ENCODE measurements at regions not wholly inside any gene's neighbourhood (a gene's known extent, or its start where the extent isn't known, plus 50 kb on each side); places are given as distances from the start of the nearest gene placed in this dataset.

GRCh38 chr7:46319841-46320240, 398.8 kb upstream of the IGFBP3 start:
- in situ Hi-C loops (cut with MboI) (no loop called here), intact Hi-C loops (cut with micrococcal nuclease; ENCODE audit: unreplicated experiment) (no loop called here)
- BruUV-seq (replicated peaks): no TSS peak
- no peaks in the 10 kb centered on the region for H4K20me1 ChIP-seq (ENCODE audit: control insufficient read depth, insufficient read depth)
- FAIRE-seq (no peak), ATAC-seq (no peak), DNase-seq (ENCODE audit: low read depth, low spot score) (no peak)
- no peak overlapping the region for H2AFZ ChIP-seq (ENCODE audit: control insufficient read depth, low read depth, low read length)
- ChIA-PET CTCF (interaction anchor here (0.8 kb wide), 1 partner anchor 13 kb away, joined by 3 read pairs; no protein-coding TSS in a partner anchor), RAD21 (ENCODE audit: unreplicated experiment) (interaction anchor here (1.6 kb wide), 1 partner anchor 29 kb away, joined by 4 read pairs; no protein-coding TSS in a partner anchor), POLR2A (interaction anchor here (1.4 kb wide), 1 partner anchor 8 kb away, joined by 3 read pairs; no protein-coding TSS in a partner anchor), SMC1A (ENCODE audit: uncharacterized antibody, unreplicated experiment) (interaction anchor here (1.0 to 2.2 kb wide), 2 partner anchors 14 to 397 kb away, joined by 3 to 8 read pairs; no protein-coding TSS in a partner anchor)
- 0% methylated on average over 3 of the region's 3 CpGs for WGBS (ENCODE audit: insufficient coverage, insufficient replicate concordance, low lambda C conversion rate, missing lambda C conversion rate)
- TF ChIP-seq, protein P1, sequence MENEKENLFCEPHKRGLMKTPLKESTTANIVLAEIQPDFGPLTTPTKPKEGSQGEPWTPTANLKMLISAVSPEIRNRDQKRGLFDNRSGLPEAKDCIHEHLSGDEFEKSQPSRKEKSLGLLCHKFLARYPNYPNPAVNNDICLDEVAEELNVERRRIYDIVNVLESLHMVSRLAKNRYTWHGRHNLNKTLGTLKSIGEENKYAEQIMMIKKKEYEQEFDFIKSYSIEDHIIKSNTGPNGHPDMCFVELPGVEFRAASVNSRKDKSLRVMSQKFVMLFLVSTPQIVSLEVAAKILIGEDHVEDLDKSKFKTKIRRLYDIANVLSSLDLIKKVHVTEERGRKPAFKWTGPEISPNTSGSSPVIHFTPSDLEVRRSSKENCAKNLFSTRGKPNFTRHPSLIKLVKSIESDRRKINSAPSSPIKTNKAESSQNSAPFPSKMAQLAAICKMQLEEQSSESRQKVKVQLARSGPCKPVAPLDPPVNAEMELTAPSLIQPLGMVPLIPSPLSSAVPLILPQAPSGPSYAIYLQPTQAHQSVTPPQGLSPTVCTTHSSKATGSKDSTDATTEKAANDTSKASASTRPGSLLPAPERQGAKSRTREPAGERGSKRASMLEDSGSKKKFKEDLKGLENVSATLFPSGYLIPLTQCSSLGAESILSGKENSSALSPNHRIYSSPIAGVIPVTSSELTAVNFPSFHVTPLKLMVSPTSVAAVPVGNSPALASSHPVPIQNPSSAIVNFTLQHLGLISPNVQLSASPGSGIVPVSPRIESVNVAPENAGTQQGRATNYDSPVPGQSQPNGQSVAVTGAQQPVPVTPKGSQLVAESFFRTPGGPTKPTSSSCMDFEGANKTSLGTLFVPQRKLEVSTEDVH (IDR thresholded peaks at IDR 0.05; ENCODE audit: low read depth, partially characterized antibody): no peak
- H3K36me3 ChIP-seq (ENCODE audit: control insufficient read depth in 2 of 2, insufficient read depth in 2 of 2, low read length in 1 of 2): no peaks in the 10 kb centered on the region
- H3K27me3 ChIP-seq (replicated peaks in 1 of 2; ENCODE audit: control insufficient read depth in 2 of 2, insufficient read depth in 2 of 2, low read length in 1 of 2): no peaks in the 10 kb centered on the region
- H3K27ac ChIP-seq (ENCODE audit: control insufficient read depth, insufficient read depth): no peak overlapping the region
- H3K79me2 ChIP-seq (ENCODE audit: control insufficient read depth, insufficient read depth, low read length): no peaks in the 10 kb centered on the region
- H3K4me2 ChIP-seq (ENCODE audit: control insufficient read depth, insufficient read depth): no peak overlapping the region
- no peaks in the 10 kb centered on the region for H3K9me3 ChIP-seq (replicated peaks; ENCODE audit: control insufficient read depth, insufficient read depth, low read length)
- H3K9ac ChIP-seq (ENCODE audit: control insufficient read depth, insufficient read depth, low read length): no peak overlapping the region
- H3K4me1 ChIP-seq (ENCODE audit: control insufficient read depth, insufficient read depth, low read length): no peaks in the 10 kb centered on the region
- H3K4me3 ChIP-seq: no peak overlapping the region

DNA sequence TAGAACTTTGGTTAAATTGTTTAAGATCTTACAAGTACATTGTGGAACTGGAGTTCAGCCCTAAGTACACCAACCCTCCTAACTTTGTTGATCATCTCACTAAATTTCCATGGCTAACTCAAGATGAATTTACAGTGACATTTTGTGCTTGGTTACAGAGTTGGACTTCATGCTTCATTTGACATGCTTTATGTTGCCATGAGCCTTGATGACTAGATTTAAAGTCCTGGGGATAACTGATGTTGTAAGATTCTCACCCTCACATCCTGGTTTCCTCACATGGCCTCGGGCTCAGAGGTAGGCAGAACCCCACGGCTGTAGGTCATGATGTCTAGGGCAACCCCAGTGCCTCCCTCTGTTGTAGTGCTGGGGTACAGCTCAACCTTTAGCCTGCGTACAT, 397.2 kb upstream of the IGFBP3 start:
- H4K20me1 ChIP-seq (ENCODE audit: control insufficient read depth, insufficient read depth): no peaks in the 10 kb centered on the region
- intact Hi-C loops (cut with micrococcal nuclease; ENCODE audit: unreplicated experiment) (no loop called here), in situ Hi-C loops (cut with MboI) (no loop called here)
- no TSS peak for BruUV-seq (replicated peaks)
- no peaks in the 10 kb centered on the region for H3K27me3 ChIP-seq (replicated peaks in 1 of 2; ENCODE audit: control insufficient read depth in 2 of 2, insufficient read depth in 2 of 2, low read length in 1 of 2)
- no peak overlapping the region for H3K27ac ChIP-seq (ENCODE audit: control insufficient read depth, insufficient read depth)
- ChIA-PET POLR2A (no interaction called here), SMC1A (ENCODE audit: uncharacterized antibody, unreplicated experiment) (no interaction called here), RAD21 (ENCODE audit: unreplicated experiment) (no interaction called here), CTCF (no interaction called here)
- no peak for ATAC-seq
- H3K79me2 ChIP-seq (ENCODE audit: control insufficient read depth, insufficient read depth, low read length): no peaks in the 10 kb centered on the region
- H3K4me1 ChIP-seq (ENCODE audit: control insufficient read depth, insufficient read depth, low read length): no peaks in the 10 kb centered on the region
- no peak for DNase-seq (ENCODE audit: low read depth, low spot score)
- H3K9ac ChIP-seq (ENCODE audit: control insufficient read depth, insufficient read depth, low read length): no peak overlapping the region
- H3K36me3 ChIP-seq (ENCODE audit: control insufficient read depth in 2 of 2, insufficient read depth in 2 of 2, low read length in 1 of 2): no peaks in the 10 kb centered on the region
- no peak overlapping the region for H2AFZ ChIP-seq (ENCODE audit: control insufficient read depth, low read depth, low read length)
- no peaks in the 10 kb centered on the region for H3K9me3 ChIP-seq (replicated peaks; ENCODE audit: control insufficient read depth, insufficient read depth, low read length)
- TF ChIP-seq POU2F2 (IDR thresholded peaks at IDR 0.05; ENCODE audit: borderline replicate concordance, low read depth, low read length): no peak
- TF ChIP-seq, protein P2, sequence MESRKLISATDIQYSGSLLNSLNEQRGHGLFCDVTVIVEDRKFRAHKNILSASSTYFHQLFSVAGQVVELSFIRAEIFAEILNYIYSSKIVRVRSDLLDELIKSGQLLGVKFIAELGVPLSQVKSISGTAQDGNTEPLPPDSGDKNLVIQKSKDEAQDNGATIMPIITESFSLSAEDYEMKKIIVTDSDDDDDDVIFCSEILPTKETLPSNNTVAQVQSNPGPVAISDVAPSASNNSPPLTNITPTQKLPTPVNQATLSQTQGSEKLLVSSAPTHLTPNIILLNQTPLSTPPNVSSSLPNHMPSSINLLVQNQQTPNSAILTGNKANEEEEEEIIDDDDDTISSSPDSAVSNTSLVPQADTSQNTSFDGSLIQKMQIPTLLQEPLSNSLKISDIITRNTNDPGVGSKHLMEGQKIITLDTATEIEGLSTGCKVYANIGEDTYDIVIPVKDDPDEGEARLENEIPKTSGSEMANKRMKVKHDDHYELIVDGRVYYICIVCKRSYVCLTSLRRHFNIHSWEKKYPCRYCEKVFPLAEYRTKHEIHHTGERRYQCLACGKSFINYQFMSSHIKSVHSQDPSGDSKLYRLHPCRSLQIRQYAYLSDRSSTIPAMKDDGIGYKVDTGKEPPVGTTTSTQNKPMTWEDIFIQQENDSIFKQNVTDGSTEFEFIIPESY (IDR thresholded peaks at IDR 0.05): no peak
- no peak for TF ChIP-seq RELA (IDR thresholded peaks at IDR 0.05; ENCODE audit: borderline replicate concordance, partially characterized antibody)
- WGBS (ENCODE audit: insufficient coverage, insufficient replicate concordance, low lambda C conversion rate, missing lambda C conversion rate): 0% methylated on average over 3 of the region's 3 CpGs
- no peak overlapping the region for H3K4me3 ChIP-seq
- no peak for FAIRE-seq
- H3K4me2 ChIP-seq (ENCODE audit: control insufficient read depth, insufficient read depth): no peak overlapping the region
